ENCODE measurements at regions not wholly inside any gene's neighbourhood (a gene's known extent, or its start where the extent isn't known, plus 50 kb on each side); places are given as distances from the start of the nearest gene placed in this dataset.
"Not testable (repeated sequence)": the region's sequence is repeated elsewhere in the genome, so short reads cannot be mapped to it uniquely, and the experiment has no call there.

DNA sequence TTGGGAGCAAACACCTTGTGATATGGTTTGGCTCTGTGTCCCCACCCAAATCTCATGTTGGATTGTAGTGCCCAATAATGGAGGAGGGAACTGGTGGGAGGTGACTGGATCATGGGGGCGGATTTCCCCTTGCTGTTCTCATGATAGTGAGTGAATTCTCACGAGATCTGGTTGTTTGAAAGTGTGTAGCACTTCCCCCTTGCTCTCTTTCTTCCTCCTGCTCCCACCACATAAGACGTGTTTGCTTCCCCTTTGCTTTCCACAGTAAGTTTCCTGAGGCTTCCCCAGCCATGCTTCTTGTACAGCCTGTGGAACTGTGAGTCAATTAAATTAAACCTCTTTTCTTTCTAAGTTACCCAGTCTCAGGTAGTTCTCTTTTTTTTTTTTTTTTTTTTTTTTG lies 366.3 kb downstream of the RRAGC start:
- TF ChIP-seq, protein P1, sequence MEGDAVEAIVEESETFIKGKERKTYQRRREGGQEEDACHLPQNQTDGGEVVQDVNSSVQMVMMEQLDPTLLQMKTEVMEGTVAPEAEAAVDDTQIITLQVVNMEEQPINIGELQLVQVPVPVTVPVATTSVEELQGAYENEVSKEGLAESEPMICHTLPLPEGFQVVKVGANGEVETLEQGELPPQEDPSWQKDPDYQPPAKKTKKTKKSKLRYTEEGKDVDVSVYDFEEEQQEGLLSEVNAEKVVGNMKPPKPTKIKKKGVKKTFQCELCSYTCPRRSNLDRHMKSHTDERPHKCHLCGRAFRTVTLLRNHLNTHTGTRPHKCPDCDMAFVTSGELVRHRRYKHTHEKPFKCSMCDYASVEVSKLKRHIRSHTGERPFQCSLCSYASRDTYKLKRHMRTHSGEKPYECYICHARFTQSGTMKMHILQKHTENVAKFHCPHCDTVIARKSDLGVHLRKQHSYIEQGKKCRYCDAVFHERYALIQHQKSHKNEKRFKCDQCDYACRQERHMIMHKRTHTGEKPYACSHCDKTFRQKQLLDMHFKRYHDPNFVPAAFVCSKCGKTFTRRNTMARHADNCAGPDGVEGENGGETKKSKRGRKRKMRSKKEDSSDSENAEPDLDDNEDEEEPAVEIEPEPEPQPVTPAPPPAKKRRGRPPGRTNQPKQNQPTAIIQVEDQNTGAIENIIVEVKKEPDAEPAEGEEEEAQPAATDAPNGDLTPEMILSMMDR (IDR thresholded peaks at IDR 0.05 in 2 of 3, conservative IDR thresholded peaks at IDR 0.05 in 1 of 3; ENCODE audit: insufficient read depth in 2 of 3, low read depth in 1 of 3, low read length in 3 of 3), result not testable (repeated sequence)
- TF ChIP-seq ZNF589 (CRISPR knock-in tag; IDR thresholded peaks at IDR 0.05; ENCODE audit: low read depth); NFE2 (IDR thresholded peaks at IDR 0.05; ENCODE audit: low read depth); NFRKB (IDR thresholded peaks at IDR 0.05; ENCODE audit: low read depth); ZNF586 (CRISPR knock-in tag; conservative IDR thresholded peaks at IDR 0.05); CBX2 (IDR thresholded peaks at IDR 0.05; ENCODE audit: insufficient read depth, low read length, poor library complexity, severe bottlenecking); TAF1 (IDR thresholded peaks at IDR 0.05; ENCODE audit: control insufficient read depth, extremely low read depth, insufficient read depth, low read length, severe bottlenecking): not testable (repeated sequence)
- TF ChIP-seq, protein P2, sequence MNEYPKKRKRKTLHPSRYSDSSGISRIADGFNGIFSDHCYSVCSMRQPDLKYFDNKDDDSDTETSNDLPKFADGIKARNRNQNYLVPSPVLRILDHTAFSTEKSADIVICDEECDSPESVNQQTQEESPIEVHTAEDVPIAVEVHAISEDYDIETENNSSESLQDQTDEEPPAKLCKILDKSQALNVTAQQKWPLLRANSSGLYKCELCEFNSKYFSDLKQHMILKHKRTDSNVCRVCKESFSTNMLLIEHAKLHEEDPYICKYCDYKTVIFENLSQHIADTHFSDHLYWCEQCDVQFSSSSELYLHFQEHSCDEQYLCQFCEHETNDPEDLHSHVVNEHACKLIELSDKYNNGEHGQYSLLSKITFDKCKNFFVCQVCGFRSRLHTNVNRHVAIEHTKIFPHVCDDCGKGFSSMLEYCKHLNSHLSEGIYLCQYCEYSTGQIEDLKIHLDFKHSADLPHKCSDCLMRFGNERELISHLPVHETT (CRISPR knock-in tag; conservative IDR thresholded peaks at IDR 0.05 in 1 of 2, IDR thresholded peaks at IDR 0.05 in 1 of 2), result not testable (repeated sequence)
- TF ChIP-seq, protein P3, sequence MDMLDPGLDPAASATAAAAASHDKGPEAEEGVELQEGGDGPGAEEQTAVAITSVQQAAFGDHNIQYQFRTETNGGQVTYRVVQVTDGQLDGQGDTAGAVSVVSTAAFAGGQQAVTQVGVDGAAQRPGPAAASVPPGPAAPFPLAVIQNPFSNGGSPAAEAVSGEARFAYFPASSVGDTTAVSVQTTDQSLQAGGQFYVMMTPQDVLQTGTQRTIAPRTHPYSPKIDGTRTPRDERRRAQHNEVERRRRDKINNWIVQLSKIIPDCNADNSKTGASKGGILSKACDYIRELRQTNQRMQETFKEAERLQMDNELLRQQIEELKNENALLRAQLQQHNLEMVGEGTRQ (CRISPR knock-in tag; IDR thresholded peaks at IDR 0.05), result not testable (repeated sequence)
- TF ChIP-seq, protein P4, sequence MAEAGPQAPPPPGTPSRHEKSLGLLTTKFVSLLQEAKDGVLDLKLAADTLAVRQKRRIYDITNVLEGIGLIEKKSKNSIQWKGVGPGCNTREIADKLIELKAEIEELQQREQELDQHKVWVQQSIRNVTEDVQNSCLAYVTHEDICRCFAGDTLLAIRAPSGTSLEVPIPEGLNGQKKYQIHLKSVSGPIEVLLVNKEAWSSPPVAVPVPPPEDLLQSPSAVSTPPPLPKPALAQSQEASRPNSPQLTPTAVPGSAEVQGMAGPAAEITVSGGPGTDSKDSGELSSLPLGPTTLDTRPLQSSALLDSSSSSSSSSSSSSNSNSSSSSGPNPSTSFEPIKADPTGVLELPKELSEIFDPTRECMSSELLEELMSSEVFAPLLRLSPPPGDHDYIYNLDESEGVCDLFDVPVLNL (CRISPR knock-in tag; IDR thresholded peaks at IDR 0.05; ENCODE audit: low read depth), result not testable (repeated sequence)

Data from K562 (cell line).